H1 (cell line): ENCODE measurements at regions not wholly inside any gene's neighbourhood (a gene's known extent, or its start where the extent isn't known, plus 50 kb on each side); places are given as distances from the start of the nearest gene placed in this dataset.

Experiments used
- CTCF ChIA-PET: fragments of 300-600 bp; sonication (Branson Sonifier 250); formaldehyde crosslinking; loops from one replicate; lab custom pipeline; 2021; ENCODE audit not compliant: partially characterized antibody; lab: Charles Lee
- POLR2A ChIA-PET: fragments of 300-600 bp; sonication (Branson Sonifier 250); formaldehyde crosslinking; loops from one replicate; lab custom pipeline; 2021; ENCODE audit warnings: inconsistent platforms; ENCODE audit not compliant: partially characterized antibody; lab: Charles Lee
- DNase-seq, 2 experiments: peaks; one replicate each; pipeline versions ENCODE4 v3.0.0 to v3.0.0-alpha.2; 2010 to 2022; ENCODE audit warnings: low spot score in 2 of 2, low read depth in 1 of 2, mixed read lengths in 1 of 2
- FAIRE-seq: peaks from 2 replicates; lab custom pipeline; 2011; peaks lifted over from hg19 to GRCh38; lab: Jason Lieb, UNC
- H2AFZ ChIP-seq: 2 replicates; pipeline ENCODE4 v1.8.1; 2012; ENCODE audit warnings: low read length, inconsistent platforms
- H2AK5ac ChIP-seq: 2 replicates; pipeline ENCODE4 v1.6.1; 2013; ENCODE audit warnings: low read depth, low read length
- H2BK120ac ChIP-seq: replicated peaks from 2 replicates; pipeline ENCODE3; 2013; ENCODE audit warnings: low read depth, low read length, inconsistent platforms
- H2BK12ac ChIP-seq: 2 replicates; pipeline ENCODE4 v1.6.1; 2013; ENCODE audit warnings: low read depth, low read length
- H2BK15ac ChIP-seq: 2 replicates; pipeline ENCODE4 v1.6.1; 2013; ENCODE audit warnings: low read length
- H2BK20ac ChIP-seq: 2 replicates; pipeline ENCODE4 v1.6.1; 2013; ENCODE audit warnings: low read length
- H2BK5ac ChIP-seq: 2 replicates; pipeline ENCODE4 v1.6.1; 2013; ENCODE audit warnings: low read depth, low read length
- H3K14ac ChIP-seq: 2 replicates; pipeline ENCODE4 v1.6.1; 2013; ENCODE audit warnings: inconsistent platforms; ENCODE audit not compliant: insufficient read length
- H3K18ac ChIP-seq: 2 replicates; pipeline ENCODE4 v1.6.1; 2013; ENCODE audit warnings: low read length; ENCODE audit errors: extremely low read depth
- H3K23ac ChIP-seq: 2 replicates; pipeline ENCODE4 v1.6.1; 2013; ENCODE audit warnings: inconsistent platforms; ENCODE audit not compliant: insufficient read length
- H3K23me2 ChIP-seq: 2 replicates; pipeline ENCODE4 v1.6.1; 2013; ENCODE audit warnings: low read depth, low read length
- H3K27ac ChIP-seq: 2 replicates; pipeline ENCODE4 v1.6.1; 2011; ENCODE audit warnings: low read depth, low read length, inconsistent platforms
- H3K27me3 ChIP-seq, 4 experiments: replicated peaks in 1 of 4; 1 replicate in 1 of 4; 2 replicates in 3 of 4; pipeline versions ENCODE4 v1.6.1 to v1.8.1; 2011 to 2013; ENCODE audit warnings: low read length in 3 of 4, mild to moderate bottlenecking in 3 of 4, inconsistent platforms in 2 of 4, mixed read lengths in 2 of 4, moderate library complexity in 1 of 4; ENCODE audit not compliant: control insufficient read depth in 3 of 4, insufficient read depth in 3 of 4; ENCODE audit errors: extremely low read depth in 1 of 4
- H3K36me3 ChIP-seq, 4 experiments: 2 replicates each; pipeline versions ENCODE4 v1.6.1 to v1.8.1; 2011 to 2013; ENCODE audit warnings: mild to moderate bottlenecking in 4 of 4, low read length in 3 of 4, moderate library complexity in 2 of 4, control low read depth in 1 of 4, inconsistent platforms in 1 of 4; ENCODE audit not compliant: insufficient read depth in 4 of 4, control insufficient read depth in 2 of 4
- H3K4ac ChIP-seq: replicated peaks from 2 replicates; pipeline ENCODE3; 2013; ENCODE audit warnings: low read length, low read depth, mixed read lengths, inconsistent platforms; ENCODE audit not compliant: insufficient read length
- H3K4me1 ChIP-seq, 4 experiments: replicated peaks in 1 of 4; 1 replicate in 1 of 4; 2 replicates in 3 of 4; pipeline versions ENCODE4 v1.6.1 to v1.8.1; 2011 to 2013; ENCODE audit warnings: low read length in 3 of 4, inconsistent platforms in 2 of 4, mixed read lengths in 1 of 4; ENCODE audit not compliant: insufficient read depth in 4 of 4, control insufficient read depth in 3 of 4
- H3K4me2 ChIP-seq, 2 experiments: 2 replicates each; pipeline versions ENCODE4 v1.6.1 to v1.8.1; 2011 to 2013; ENCODE audit warnings: low read depth in 2 of 2, low read length in 2 of 2, control low read depth in 1 of 2, inconsistent platforms in 1 of 2, mild to moderate bottlenecking in 1 of 2; ENCODE audit not compliant: insufficient read depth in 1 of 2
- H3K4me3 ChIP-seq, 4 experiments: fragments of 200-600, 300-600 bp in 1 of 4; sonication (generic), shearing (Covaris generic), sonication (Bioruptor Twin) in 1 of 4; 2 replicates each; pipeline versions ENCODE4 v1.5.1 to v1.8.1; 2011 to 2016; ENCODE audit warnings: low read length in 4 of 4, low read depth in 3 of 4, control low read depth in 2 of 4, inconsistent platforms in 2 of 4, mild to moderate bottlenecking in 2 of 4, mixed read lengths in 1 of 4, moderate library complexity in 1 of 4; ENCODE audit not compliant: insufficient read depth in 2 of 4; ENCODE audit errors: extremely low read depth in 1 of 4
- H3K56ac ChIP-seq: replicated peaks from 2 replicates; pipeline ENCODE3; 2013; ENCODE audit warnings: low read depth, mild to moderate bottlenecking, mixed read lengths, low read length, inconsistent platforms; ENCODE audit not compliant: insufficient read length
- H3K79me1 ChIP-seq: 2 replicates; pipeline ENCODE4 v1.6.1; 2013; ENCODE audit warnings: low read depth, low read length, control low read depth
- H3K79me2 ChIP-seq, 2 experiments: 2 replicates each; pipeline versions ENCODE4 v1.6.1 to v1.8.1; 2012 to 2013; ENCODE audit warnings: low read length in 2 of 2, mild to moderate bottlenecking in 2 of 2, inconsistent platforms in 1 of 2; ENCODE audit not compliant: insufficient read depth in 2 of 2, control insufficient read depth in 1 of 2
- H3K9ac ChIP-seq, 4 experiments: replicated peaks in 1 of 4; 1 replicate in 1 of 4; 2 replicates in 3 of 4; pipeline versions ENCODE4 v1.6.1 to v1.8.1; 2011 to 2013; ENCODE audit warnings: low read depth in 3 of 4, low read length in 3 of 4, control low read depth in 2 of 4, mild to moderate bottlenecking in 2 of 4, moderate library complexity in 2 of 4, inconsistent platforms in 1 of 4; ENCODE audit errors: extremely low read depth in 1 of 4
- H3K9me3 ChIP-seq, 2 experiments: 2 replicates each; pipeline versions ENCODE4 v1.6.1 to v1.8.1; 2012 to 2013; ENCODE audit warnings: mild to moderate bottlenecking in 2 of 2, moderate library complexity in 2 of 2, control low read depth in 1 of 2, inconsistent platforms in 1 of 2, low read depth in 1 of 2, low read length in 1 of 2, mixed read lengths in 1 of 2; ENCODE audit not compliant: insufficient read depth in 2 of 2
- H4K20me1 ChIP-seq, 2 experiments: replicated peaks in 1 of 2; 2 replicates each; pipeline versions ENCODE3 to v1.8.1; 2011 to 2013; ENCODE audit warnings: inconsistent platforms in 2 of 2, low read length in 2 of 2, mild to moderate bottlenecking in 1 of 2; ENCODE audit not compliant: insufficient read depth in 2 of 2, control insufficient read depth in 1 of 2
- H4K5ac ChIP-seq: 2 replicates; pipeline ENCODE4 v1.6.1; 2013; ENCODE audit warnings: low read length, low read depth, mixed read lengths, inconsistent platforms; ENCODE audit not compliant: insufficient read length
- H4K8ac ChIP-seq: 2 replicates; pipeline ENCODE4 v1.8.0; 2013; ENCODE audit warnings: mild to moderate bottlenecking, moderate library complexity, low read length, inconsistent platforms; ENCODE audit not compliant: insufficient read depth; ENCODE audit errors: extremely low read depth
- H4K91ac ChIP-seq: replicated peaks from 2 replicates; pipeline ENCODE3; 2013; ENCODE audit warnings: low read length, mixed read lengths, inconsistent platforms; ENCODE audit not compliant: insufficient read length
- BRCA1 ChIP-seq: IDR thresholded peaks from 2 replicates; pipeline ENCODE4 v1.6.1; 2012; ENCODE audit warnings: low read depth, low read length, improper control_type of control experiment
- CHD1 ChIP-seq: IDR thresholded peaks from 2 replicates; pipeline ENCODE4 v1.6.1; 2012; ENCODE audit warnings: low read depth, low read length, improper control_type of control experiment
- CREB1 ChIP-seq: IDR thresholded peaks from 2 replicates; pipeline ENCODE4 v1.6.1; 2012; ENCODE audit warnings: inconsistent platforms
- CTCF ChIP-seq, 3 experiments: IDR thresholded peaks; 1 replicate in 2 of 3; 2 replicates in 1 of 3; pipeline versions ENCODE4 v1.5.1 to v1.6.1; 2011; ENCODE audit warnings: low read length in 3 of 3, mild to moderate bottlenecking in 3 of 3, inconsistent platforms in 2 of 3, low read depth in 1 of 3, moderate library complexity in 1 of 3; ENCODE audit not compliant: insufficient read depth in 1 of 3; ENCODE audit errors: control extremely low read depth in 1 of 3
- GTF2F1 ChIP-seq: IDR thresholded peaks from 2 replicates; pipeline ENCODE4 v1.6.1; 2012; ENCODE audit warnings: low read depth, low read length, improper control_type of control experiment, borderline replicate concordance
- JUND ChIP-seq: IDR thresholded peaks from 2 replicates; pipeline ENCODE4 v1.6.1; 2011; ENCODE audit warnings: mild to moderate bottlenecking, improper control_type of control experiment, low read length
- NRF1 ChIP-seq: IDR thresholded peaks from 2 replicates; pipeline ENCODE4 v1.6.1; 2011; ENCODE audit warnings: mild to moderate bottlenecking, low read depth, low read length, improper control_type of control experiment
- PHF8 ChIP-seq: fragments of 200-600 bp; sonication (generic); conservative IDR thresholded peaks from 2 replicates; pipeline ENCODE4 v1.7.1; 2012; ENCODE audit warnings: low read depth, mild to moderate bottlenecking, inconsistent platforms, low read length, moderate library complexity
- POU5F1 ChIP-seq: IDR thresholded peaks from 2 replicates; pipeline ENCODE4 v1.6.1; 2011; ENCODE audit warnings: low read depth, mild to moderate bottlenecking, low read length, moderate library complexity
- TBP ChIP-seq: IDR thresholded peaks from 2 replicates; pipeline ENCODE4 v1.6.1; 2011; ENCODE audit warnings: low read depth, low read length, improper control_type of control experiment
- WGBS, 2 experiments: shearing (Covaris generic) in 1 of 2; methylation state at CpG; one replicate each; pipeline versions ENCODE4 v1.1.6 to v1.1.7; 2013 to 2015; ENCODE audit warnings: low lambda C conversion rate in 2 of 2, mixed read lengths in 2 of 2, inconsistent platforms in 1 of 2, low coverage in 1 of 2, missing lambda C conversion rate in 1 of 2; ENCODE audit not compliant: insufficient replicate concordance in 2 of 2, insufficient coverage in 1 of 2, insufficient read length in 1 of 2; ENCODE audit errors: extremely low coverage in 1 of 2, missing lambda C conversion rate in 1 of 2; 5-methylcytosine and 5-hydroxymethylcytosine counted together

GRCh38 chr9:117873664-117874063, 169.5 kb downstream of the TLR4 start:
- Histone ChIP-seq H3K18ac (no peak overlapping the region), H3K36me3 (no peaks in the 10 kb centered on the region), H3K4me2 (no peak overlapping the region), H3K23ac (no peak overlapping the region), H4K20me1 (no peaks in the 10 kb centered on the region), H3K4me1 (0 out of 7 replicates have a peak, but pooled peaks cover 0 to 2% (median 0%) of the 10 kb centered on the region in 4 experiments), H3K56ac (no peak overlapping the region), H2AFZ (no peak overlapping the region), H2BK120ac (no peak overlapping the region), H3K27me3 (no peaks in the 10 kb centered on the region), H4K8ac (no peak overlapping the region), H3K23me2 (no peaks in the 10 kb centered on the region), H2BK20ac (no peak overlapping the region), H3K14ac (no peak overlapping the region), H2BK12ac (no peak overlapping the region), H2AK5ac (no peak overlapping the region), H2BK15ac (no peak overlapping the region), H3K79me1 (no peaks in the 10 kb centered on the region), H3K27ac (no peak overlapping the region), H3K9ac (no peak overlapping the region), H4K91ac (no peak overlapping the region), H2BK5ac (no peak overlapping the region), H3K4ac (no peak overlapping the region), H3K79me2 (no peaks in the 10 kb centered on the region), H4K5ac (no peak overlapping the region), H3K4me3 (no peak overlapping the region), H3K9me3 (no peaks in the 10 kb centered on the region)
- 84% methylated on average over 5 of the region's 5 CpGs; no CpG with 5 or more reads in 1 of the 2 experiments for WGBS, 2 experiments
- TF ChIP-seq POU5F1 (no peak), CTCF (IDR thresholded peaks at IDR 0.05; ENCODE audit: control extremely low read depth in 1 of 3, insufficient read depth in 1 of 3, low read depth in 1 of 3, low read length in 3 of 3) (no peak), CHD1 (no peak), GTF2F1 (no peak), NRF1 (no peak), JUND (no peak), PHF8 (no peak), TBP (no peak), BRCA1 (no peak), CREB1 (no peak)
- ChIA-PET CTCF (no interaction called here), POLR2A (no interaction called here)
- DNase-seq = no peak
- FAIRE-seq = no peak
